Vagina (tissue), 2 donors: ENCODE measurements at regions not wholly inside any gene's neighbourhood (a gene's known extent, or its start where the extent isn't known, plus 50 kb on each side); places are given as distances from the start of the nearest gene placed in this dataset.
"Not testable (repeated sequence)": the region's sequence is repeated elsewhere in the genome, so short reads cannot be mapped to it uniquely, and the experiment has no call there.

Source experiments
- DNase-seq, 2 donors: peaks; one replicate each; pipeline ENCODE4 v3.0.0-alpha.2; 2017; ENCODE audit errors: extremely low spot score in 2 of 2
- H3K27ac ChIP-seq: fragments of 200-600 bp; sonication (generic); one replicate; pipeline ENCODE4 v1.5.1; 2019
- H3K27me3 ChIP-seq: fragments of 200-600 bp; sonication (generic); one replicate; pipeline ENCODE4 v1.5.1; 2019
- H3K36me3 ChIP-seq, 2 donors: fragments of 200-600 bp; sonication (generic); one replicate each; pipeline ENCODE4 v1.5.1; 2017 to 2019
- H3K4me1 ChIP-seq: fragments of 200-600 bp; sonication (generic); one replicate; pipeline ENCODE4 v1.5.1; 2019
- H3K4me3 ChIP-seq, 2 donors: fragments of 200-600 bp; sonication (generic); 1 replicate in 1 of 2; 2 replicates in 1 of 2; pipeline ENCODE4 v1.5.1; 2016 to 2019
- H3K9me3 ChIP-seq: fragments of 200-600 bp; sonication (generic); one replicate; pipeline ENCODE4 v1.5.1; 2019
- CTCF ChIP-seq, 3 experiments: fragments of 450-650 bp in 2 of 3; fragments of 200-600 bp in 1 of 3; sonication (generic) in 1 of 3; IDR thresholded peaks; one replicate each; pipeline ENCODE4 v1.5.1; 2017 to 2019; ENCODE audit warnings: antibody characterized with exemption in 3 of 3, mild to moderate bottlenecking in 2 of 3, moderate library complexity in 2 of 3
- POLR2A ChIP-seq, 2 donors: fragments of 450-650 bp; IDR thresholded peaks; one replicate each; pipeline ENCODE4 v1.6.1; 2017; ENCODE audit warnings: antibody characterized with exemption in 2 of 2, mild to moderate bottlenecking in 2 of 2, moderate library complexity in 2 of 2
- POLR2AphosphoS5 ChIP-seq, 2 donors: sonication (generic); formaldehyde crosslinking; IDR thresholded peaks; one replicate each; pipeline ENCODE4 v1.9.0; 2017; ENCODE audit warnings: antibody characterized with exemption in 2 of 2, mild to moderate bottlenecking in 2 of 2, low read depth in 1 of 2; ENCODE audit not compliant: insufficient read depth in 1 of 2
- intact Hi-C: fragments of 100-400 bp; cut with DNase I; formaldehyde crosslinking; loops from one replicate; pipeline ENCODE4 v1.15.1; 2023

- H3K36me3 ChIP-seq, result no peaks in the 10 kb centered on the region
- no peak overlapping the region for H3K4me3 ChIP-seq
- TF ChIP-seq CTCF (IDR thresholded peaks at IDR 0.05) (no peak), POLR2AphosphoS5 (IDR thresholded peaks at IDR 0.05; ENCODE audit: insufficient read depth in 1 of 2, low read depth in 1 of 2) (no peak), POLR2A (IDR thresholded peaks at IDR 0.05) (no peak)
- H3K9me3 ChIP-seq, result no peaks in the 10 kb centered on the region
- H3K27ac ChIP-seq, result no peak overlapping the region
- DNase-seq, result no peak
- intact Hi-C loops, result no loop called here
- H3K27me3 ChIP-seq, result no peaks in the 10 kb centered on the region
- H3K4me1 ChIP-seq, result no peaks in the 10 kb centered on the region
These were observed 491.6 kb downstream of the MFSD1 start for GRCh38 chr3:159293493-159293892.

GRCh38 chr3:159301961-159302360 lies 500.1 kb downstream of the MFSD1 start:
- intact Hi-C loops, result no loop called here
- Histone ChIP-seq H3K4me3 (no peak overlapping the region), H3K27me3 (no peaks in the 10 kb centered on the region), H3K9me3 (no peaks in the 10 kb centered on the region), H3K27ac (no peak overlapping the region), H3K36me3 (no peaks in the 10 kb centered on the region), H3K4me1 (no peaks in the 10 kb centered on the region)
- no peak for DNase-seq
- TF ChIP-seq POLR2A (IDR thresholded peaks at IDR 0.05) (no peak), POLR2AphosphoS5 (IDR thresholded peaks at IDR 0.05; ENCODE audit: insufficient read depth in 1 of 2, low read depth in 1 of 2) (no peak), CTCF (IDR thresholded peaks at IDR 0.05) (no peak)

GRCh38 chr3:159305017-159305416 lies 503.2 kb downstream of the MFSD1 start:
- intact Hi-C loops, result no loop called here
- TF ChIP-seq POLR2A (IDR thresholded peaks at IDR 0.05), result no peak
- TF ChIP-seq CTCF (IDR thresholded peaks at IDR 0.05), result no peak
- no peak for TF ChIP-seq POLR2AphosphoS5 (IDR thresholded peaks at IDR 0.05; ENCODE audit: insufficient read depth in 1 of 2, low read depth in 1 of 2)
- Histone ChIP-seq H3K36me3 (no peaks in the 10 kb centered on the region), H3K9me3 (no peaks in the 10 kb centered on the region), H3K4me3 (no peak overlapping the region), H3K4me1 (no peaks in the 10 kb centered on the region), H3K27ac (no peak overlapping the region), H3K27me3 (no peaks in the 10 kb centered on the region)
- DNase-seq, result no peak

- intact Hi-C loops, H3K36me3 ChIP-seq, H3K27me3 ChIP-seq, H3K4me1 ChIP-seq, H3K9me3 ChIP-seq, H3K27ac ChIP-seq, DNase-seq, H3K4me3 ChIP-seq: not testable (repeated sequence)
These were observed 514.9 kb downstream of the MFSD1 start for GRCh38 chr3:159316706-159317105.

- Histone ChIP-seq H3K4me3 (no peak overlapping the region), H3K36me3 (no peaks in the 10 kb centered on the region), H3K27ac (no peak overlapping the region), H3K27me3 (no peaks in the 10 kb centered on the region), H3K9me3 (no peaks in the 10 kb centered on the region), H3K4me1 (no peaks in the 10 kb centered on the region)
- no peak for TF ChIP-seq POLR2AphosphoS5 (IDR thresholded peaks at IDR 0.05; ENCODE audit: insufficient read depth in 1 of 2, low read depth in 1 of 2)
- TF ChIP-seq CTCF (IDR thresholded peaks at IDR 0.05), result no peak
- TF ChIP-seq POLR2A (IDR thresholded peaks at IDR 0.05), result no peak
- intact Hi-C loops, result no loop called here
- DNase-seq, result no peak
These were observed 517.3 kb downstream of the MFSD1 start for GRCh38 chr3:159319156-159319555.
